T47D (cell line): ENCODE measurements at regions not wholly inside any gene's neighbourhood (a gene's known extent, or its start where the extent isn't known, plus 50 kb on each side); places are given as distances from the start of the nearest gene placed in this dataset.

Source experiments
- DNase-seq, 2 experiments: peaks; one replicate each; pipeline versions ENCODE4 v3.0.0 to v3.0.0-alpha.2; 2011 to 2012; ENCODE audit warnings: low read depth in 1 of 2, low spot score in 1 of 2
- JUND ChIP-seq: IDR thresholded peaks from 2 replicates; pipeline ENCODE4 v1.6.1; 2012; ENCODE audit warnings: low read depth
- in situ Hi-C: cut with HindIII; loops from 2 replicates; pipeline ENCODE4 v1.10.0; 2016; ENCODE audit warnings: low sequenced_read_pairs, low pct_unique_long_range_greater_than_20kb

DNA sequence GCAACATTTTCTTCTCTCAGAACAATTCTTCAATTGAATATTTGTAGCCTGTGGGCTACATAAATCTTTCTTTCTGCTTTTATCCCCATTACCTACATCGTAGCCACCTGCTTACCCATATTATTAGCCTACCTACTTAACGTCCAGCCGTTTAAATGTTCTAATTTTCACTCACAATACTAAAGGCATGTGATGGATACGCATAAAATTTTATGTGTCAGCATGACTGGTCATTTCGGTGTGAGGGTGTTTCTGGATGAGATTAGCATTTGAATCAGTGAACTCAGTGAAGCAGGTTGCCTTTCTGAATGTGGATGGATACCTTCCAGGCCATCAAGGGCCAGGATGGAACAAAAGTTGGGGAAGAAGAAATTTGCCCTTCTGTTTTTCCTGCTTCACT, 1722.5 kb upstream of the ACO1 start:
- no peak for TF ChIP-seq JUND
- in situ Hi-C loops: no loop called here
- DNase-seq: no peak

DNA sequence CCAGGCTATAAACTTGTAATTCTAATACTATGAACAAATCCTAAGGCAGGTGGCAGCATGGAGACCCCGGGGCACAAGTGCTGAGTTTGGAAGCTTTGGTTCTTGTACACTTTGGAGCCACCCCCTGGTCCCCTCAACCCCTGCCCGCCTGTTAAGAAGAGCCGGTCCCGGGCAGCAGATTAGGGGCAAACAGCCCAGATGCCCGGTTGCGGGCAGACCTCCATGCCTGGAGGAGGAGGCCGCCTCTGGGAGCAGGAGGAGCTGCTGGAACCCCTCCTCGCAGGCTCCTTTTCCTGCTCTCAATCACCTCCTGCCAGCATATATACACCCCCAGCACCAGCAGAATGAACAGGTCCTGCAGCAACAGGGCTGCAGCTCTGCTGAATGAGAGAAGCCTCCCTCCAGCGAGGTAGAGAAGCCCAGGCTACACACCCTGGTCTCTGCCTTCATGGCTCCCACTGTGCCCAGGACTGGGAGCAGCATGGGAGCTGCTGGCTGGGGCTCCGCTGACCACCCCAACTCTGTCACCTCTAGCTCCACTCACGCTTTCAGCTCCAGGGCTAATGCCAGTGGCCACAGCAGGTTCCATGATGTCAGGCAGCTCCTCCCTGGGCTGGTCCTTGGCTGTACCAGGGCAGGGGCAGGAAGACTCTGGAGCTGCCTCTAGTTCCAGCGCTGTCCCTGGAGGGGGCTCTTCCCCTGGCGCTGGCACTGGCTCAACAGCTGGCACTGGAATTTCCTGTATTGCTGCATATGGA, 1713.5 kb upstream of the ACO1 start:
- TF ChIP-seq JUND: no peak
- peak in 1 of 2 experiments; percentile 10 for DNase-seq
- in situ Hi-C loops: no loop called here

DNA sequence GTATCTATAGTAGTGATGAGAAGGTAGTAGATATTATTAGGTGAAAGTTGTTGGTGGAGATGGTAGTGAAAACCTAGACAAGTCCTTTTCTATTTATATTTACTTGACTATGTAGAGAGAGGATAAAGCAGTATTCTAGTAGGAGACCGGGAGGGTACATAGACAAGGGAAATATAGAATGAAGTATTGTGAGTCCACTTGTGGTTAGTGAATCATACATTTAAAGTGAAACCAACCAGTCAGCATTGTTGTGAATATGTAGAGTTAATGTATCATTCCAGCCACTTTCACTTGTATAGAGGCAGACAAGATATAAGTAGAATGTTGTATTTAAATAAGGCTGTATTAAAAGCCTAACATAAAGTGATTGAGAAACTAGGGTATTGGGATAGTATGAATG, 1711.3 kb upstream of the ACO1 start:
- DNase-seq: no peak
- no peak for TF ChIP-seq JUND
- in situ Hi-C loops: no loop called here

DNA sequence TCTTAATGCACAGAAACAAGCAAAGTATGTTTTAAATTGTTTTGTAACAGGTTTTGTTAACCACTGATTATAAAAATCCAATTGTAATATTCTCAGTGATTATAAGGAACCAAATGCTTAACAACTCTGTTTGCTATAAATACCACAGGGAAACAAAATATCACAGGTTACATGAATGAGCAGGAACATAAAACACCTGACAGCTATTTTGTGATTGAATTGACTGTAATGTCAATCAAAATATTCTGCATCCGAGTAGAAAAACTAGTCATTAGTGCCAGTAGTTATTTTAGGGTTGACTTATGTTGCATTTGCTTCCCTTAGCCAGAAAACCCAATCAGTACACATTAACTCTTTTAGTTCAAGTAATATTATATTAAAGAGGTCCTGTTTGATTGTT, 1707.8 kb upstream of the ACO1 start:
- no peak for DNase-seq
- in situ Hi-C loops: no loop called here
- TF ChIP-seq JUND: no peak

DNA sequence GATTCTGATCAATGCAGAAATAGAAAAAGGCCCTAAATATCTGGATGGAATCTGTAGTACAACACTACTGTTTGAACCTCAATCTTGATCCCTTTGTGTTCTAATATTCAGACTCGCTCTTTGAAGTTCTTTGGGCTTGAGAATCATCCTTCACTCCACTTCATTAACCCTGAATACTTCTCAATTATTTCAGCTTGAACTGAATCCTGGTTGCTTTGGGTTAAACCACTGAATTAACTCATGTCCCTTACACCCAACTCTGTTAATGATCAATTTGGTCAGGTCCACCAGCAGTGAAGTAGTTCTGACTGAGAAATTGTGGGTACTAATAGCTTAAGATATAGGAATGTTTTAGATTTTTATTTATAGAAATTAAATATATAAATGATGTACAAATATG, 1707.2 kb upstream of the ACO1 start:
- TF ChIP-seq JUND: no peak
- in situ Hi-C loops: no loop called here
- DNase-seq: no peak

DNA sequence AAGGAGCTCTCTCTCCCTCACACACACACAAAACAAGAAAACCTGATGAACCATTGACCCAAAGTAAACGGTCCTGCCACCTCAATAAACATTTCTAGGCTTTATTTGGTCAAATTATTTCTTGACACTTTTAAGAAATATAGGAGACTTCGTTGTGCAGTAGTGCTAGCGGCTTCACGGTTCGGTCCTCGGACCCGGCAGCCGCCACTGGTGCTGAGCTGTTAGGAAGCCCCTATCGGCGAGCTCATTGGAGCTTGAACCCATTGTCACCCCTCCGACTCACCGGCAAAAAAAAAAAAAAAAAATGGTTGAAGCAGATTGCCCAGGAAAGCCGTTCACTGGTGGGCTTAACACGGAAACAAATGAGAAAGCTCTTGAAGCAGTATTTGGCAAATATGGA, 1695.6 kb upstream of the ACO1 start:
- in situ Hi-C loops: no loop called here
- TF ChIP-seq JUND: no peak
- DNase-seq: no peak

DNA sequence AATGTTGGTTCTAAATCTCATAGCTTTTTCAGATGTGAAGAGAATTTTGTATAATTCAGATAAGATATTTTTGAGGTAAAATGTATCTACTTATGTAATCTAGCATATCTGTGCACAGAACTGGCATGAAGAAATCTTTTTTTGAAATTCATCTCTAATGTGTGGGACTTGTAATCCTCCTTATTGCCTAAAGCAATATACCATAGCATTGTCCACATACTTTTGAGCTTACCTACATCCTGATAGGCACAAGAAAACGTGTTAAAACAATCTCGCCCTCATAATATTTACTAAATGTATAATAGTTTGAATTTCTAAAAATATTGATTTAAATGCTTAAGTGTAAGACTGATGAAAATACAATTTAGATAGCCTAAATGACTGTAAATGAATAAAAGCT, 1686.5 kb upstream of the ACO1 start:
- no peak for TF ChIP-seq JUND
- in situ Hi-C loops: no loop called here
- DNase-seq: no peak

DNA sequence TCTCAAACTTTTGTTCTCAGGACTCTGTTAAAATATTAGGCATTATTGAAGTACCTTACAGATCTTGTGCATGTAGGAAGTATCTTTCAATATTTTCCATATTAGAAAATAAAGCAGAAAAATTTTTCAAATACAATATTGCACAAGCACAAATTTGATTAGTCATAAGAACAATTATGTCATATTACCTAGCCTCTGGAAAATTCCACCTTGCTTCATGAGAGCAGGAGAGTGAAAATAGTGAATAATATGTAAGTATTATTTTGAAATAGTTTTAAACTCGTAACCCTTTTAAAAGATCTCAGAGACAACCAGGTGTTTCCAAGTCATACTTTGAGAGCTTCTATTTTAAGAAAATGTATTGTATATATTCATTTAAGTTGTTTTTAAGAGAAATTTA, 1672.9 kb upstream of the ACO1 start:
- TF ChIP-seq JUND: no peak
- in situ Hi-C loops: no loop called here
- DNase-seq: no peak

DNA sequence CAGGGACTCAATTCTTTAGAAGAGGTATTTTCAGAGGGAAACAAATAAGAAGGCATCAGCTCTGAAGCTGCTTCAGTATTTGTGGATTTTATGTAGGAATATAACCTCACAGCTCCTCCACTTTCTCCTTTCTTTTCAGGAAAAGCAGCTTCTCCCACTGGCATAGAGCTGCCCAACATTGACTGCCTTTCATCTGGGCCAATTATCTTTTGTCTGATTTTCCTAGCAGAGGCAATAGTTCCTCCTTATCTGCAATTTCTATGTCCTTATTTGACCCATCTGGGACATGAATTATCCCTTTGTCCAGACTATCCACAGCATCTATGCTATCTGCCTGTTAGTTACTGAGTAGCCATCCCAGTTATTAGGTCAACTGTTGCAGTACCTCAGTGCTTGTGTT, 1671.2 kb upstream of the ACO1 start:
- DNase-seq: no peak
- in situ Hi-C loops: no loop called here
- no peak for TF ChIP-seq JUND

DNA sequence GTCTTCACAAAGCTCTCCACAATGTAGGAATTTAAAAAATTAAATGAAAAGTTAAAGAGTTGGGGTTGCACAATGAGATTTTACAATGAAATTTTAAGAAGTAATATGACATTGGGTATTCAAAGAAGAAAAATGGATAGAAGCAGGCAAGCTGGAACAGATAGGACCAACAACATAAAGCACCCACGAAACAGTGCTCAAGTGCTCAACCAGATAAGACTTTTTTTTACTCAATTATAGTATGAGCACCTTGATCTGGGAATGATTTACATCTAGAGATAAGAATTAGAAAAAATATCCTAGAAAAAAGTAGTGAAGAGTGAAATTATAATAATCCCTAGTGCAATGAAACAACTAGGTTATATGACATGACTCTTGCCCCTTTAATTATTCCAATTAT, 1670.1 kb upstream of the ACO1 start:
- no peak for DNase-seq
- no peak for TF ChIP-seq JUND
- in situ Hi-C loops: no loop called here

DNA sequence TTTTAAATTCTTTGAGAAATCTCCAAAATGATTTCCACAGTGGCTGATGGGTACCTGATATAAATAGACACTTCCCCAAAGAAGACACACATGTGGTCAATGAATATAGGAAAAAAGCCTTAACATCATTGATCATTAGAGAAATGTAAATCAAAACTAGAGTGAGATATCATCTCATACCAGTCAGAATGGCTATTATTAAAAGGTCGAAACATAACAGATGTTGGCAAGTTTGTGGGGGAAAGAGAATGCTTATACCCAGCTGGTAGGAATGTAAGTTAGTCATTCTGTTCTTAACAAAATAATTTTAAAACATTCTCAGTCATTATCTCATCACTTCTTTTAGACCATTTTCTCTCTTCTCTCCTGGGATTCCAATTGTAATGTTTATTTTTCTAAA, 1666.0 kb upstream of the ACO1 start:
- in situ Hi-C loops: no loop called here
- no peak for TF ChIP-seq JUND
- no peak for DNase-seq

DNA sequence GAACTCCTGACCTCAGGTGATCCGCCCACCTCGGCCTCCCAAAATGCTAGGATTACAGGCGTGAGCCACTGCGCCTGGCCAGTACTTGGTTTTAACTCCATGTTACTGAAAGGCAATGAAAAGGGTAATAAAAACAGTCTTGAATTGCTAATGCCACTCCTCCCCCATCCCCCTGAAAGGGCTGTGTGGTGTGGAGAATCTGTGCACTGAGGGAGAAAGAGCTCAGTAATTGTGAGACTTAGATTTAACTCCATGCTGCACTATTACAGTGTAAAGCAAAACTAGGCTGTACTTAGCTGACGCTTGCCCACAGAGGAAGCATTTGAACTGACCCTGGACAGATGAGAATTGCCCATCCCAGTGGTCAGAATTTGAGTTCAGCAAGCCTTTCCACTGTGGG, 1662.4 kb upstream of the ACO1 start:
- in situ Hi-C loops: no loop called here

DNA sequence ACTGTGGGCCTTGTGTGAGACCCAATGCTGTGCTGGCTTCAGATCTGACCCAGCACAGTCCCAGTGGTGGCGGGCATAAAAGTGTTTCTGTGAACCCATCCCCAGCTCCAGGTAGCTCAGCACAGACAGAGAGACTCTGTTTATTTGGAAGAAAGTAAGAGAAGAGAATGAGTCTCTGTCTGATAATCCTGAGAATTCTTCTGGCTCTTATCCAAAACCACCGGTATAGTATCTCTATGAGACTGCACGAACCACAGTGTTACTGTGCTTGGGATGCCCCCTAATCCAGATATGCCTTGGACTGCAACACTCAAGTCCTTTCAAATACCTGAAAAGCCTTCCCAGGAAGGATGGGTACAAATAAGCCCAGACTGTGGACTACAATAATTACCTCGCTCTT, 1660.8 kb upstream of the ACO1 start:
- no peak for DNase-seq
- in situ Hi-C loops: no loop called here
- TF ChIP-seq JUND: no peak

More for the DNA sequence above, 1662.4 kb upstream of the ACO1 start:
- no peak for TF ChIP-seq JUND
- no peak for DNase-seq

DNA sequence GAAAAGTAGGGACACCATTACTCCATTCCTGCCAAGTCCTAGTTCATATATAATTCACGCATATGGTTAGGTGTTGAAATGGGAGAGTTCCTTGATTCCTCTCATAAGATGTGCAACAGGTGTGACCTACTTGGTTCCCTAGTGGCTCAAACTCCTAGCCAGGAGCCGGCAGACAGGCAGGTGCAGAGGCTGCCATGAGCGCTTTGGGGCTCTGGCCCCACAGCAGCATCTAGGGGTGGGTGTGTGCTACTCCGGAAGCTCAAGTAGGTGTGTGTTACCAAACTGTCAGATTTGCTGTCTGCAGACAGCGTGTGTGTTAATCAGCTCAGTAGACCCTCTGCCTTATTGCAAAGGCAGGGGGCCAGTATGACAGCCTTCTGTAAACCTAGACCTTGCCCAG, 1652.4 kb upstream of the ACO1 start:
- TF ChIP-seq JUND: no peak
- peak in 1 of 2 experiments; percentile 9 for DNase-seq
- in situ Hi-C loops: no loop called here

DNA sequence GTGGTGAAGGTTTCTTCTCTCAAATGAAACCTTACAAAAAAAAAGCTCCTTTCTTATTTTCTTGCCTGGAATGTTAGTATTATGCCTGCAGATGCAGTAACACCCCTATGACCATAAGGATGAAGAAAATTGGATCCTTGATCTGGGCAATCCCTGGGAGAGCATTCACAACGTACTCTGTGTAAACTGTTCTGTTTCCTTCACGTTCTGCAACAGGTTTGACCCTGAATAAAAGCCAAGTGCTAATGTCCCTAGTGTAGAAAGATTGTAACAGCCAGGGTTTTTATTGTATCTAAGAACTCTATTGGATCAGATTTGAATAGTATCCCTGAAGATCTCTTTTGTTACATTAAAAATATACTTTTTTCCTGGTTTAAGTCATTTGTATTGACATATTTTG, 1639.6 kb upstream of the ACO1 start:
- in situ Hi-C loops: no loop called here
- TF ChIP-seq JUND: no peak
- peak in 1 of 2 experiments; percentile 1 for DNase-seq
